GM10266 (cell line): ENCODE measurements at regions not wholly inside any gene's neighbourhood (a gene's known extent, or its start where the extent isn't known, plus 50 kb on each side); places are given as distances from the start of the nearest gene placed in this dataset.

Experiments used
- DNase-seq: peaks from one replicate; pipeline ENCODE4 v3.0.0; 2012; ENCODE audit errors: extremely low spot score
- TF ChIP-seq, protein P1 (sequence below): IDR thresholded peaks from 2 replicates; pipeline ENCODE4 v1.5.1; 2012; ENCODE audit warnings: mild to moderate bottlenecking, low read depth; ENCODE audit not compliant: control insufficient read depth, insufficient read depth; ENCODE audit errors: missing control alignments

DNA sequence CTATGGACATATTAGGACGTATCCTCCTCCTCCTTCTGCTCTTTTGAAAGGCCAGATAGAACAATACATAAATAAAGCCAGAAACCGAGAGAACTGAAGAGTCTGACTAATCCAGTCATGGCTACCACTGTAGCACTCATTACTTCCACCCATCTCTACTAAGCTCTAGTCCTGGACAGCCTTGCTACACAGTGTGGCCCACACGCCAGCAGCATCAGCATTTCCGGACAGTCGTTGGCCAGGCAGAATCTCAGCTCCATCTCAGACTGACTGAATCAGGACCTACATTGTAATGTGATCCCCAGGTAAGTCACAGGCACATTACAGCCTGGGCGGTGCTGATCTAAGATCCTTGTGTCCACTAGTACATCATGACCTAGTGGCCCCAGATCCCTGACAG, 182.9 kb downstream of the DRD1 start:
- no peak for DNase-seq
- TF ChIP-seq, protein P1, sequence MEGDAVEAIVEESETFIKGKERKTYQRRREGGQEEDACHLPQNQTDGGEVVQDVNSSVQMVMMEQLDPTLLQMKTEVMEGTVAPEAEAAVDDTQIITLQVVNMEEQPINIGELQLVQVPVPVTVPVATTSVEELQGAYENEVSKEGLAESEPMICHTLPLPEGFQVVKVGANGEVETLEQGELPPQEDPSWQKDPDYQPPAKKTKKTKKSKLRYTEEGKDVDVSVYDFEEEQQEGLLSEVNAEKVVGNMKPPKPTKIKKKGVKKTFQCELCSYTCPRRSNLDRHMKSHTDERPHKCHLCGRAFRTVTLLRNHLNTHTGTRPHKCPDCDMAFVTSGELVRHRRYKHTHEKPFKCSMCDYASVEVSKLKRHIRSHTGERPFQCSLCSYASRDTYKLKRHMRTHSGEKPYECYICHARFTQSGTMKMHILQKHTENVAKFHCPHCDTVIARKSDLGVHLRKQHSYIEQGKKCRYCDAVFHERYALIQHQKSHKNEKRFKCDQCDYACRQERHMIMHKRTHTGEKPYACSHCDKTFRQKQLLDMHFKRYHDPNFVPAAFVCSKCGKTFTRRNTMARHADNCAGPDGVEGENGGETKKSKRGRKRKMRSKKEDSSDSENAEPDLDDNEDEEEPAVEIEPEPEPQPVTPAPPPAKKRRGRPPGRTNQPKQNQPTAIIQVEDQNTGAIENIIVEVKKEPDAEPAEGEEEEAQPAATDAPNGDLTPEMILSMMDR: no peak

DNA sequence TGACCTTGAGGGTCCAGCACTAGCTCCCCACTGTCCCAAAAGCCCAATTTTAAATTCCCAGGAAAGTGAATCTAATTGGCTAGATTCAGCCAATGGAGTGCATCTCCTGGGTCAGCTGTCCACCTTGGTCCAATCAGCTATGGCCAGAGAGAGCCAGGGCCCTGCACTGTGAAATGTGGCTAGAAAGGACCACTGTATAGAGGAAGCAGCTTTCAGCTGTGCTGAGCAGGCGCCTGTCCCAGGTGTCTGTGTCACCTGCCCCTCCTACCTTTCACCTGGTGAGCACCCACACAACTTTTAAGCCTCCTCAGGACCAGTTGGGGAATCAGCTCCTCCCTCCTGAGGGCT, 186.2 kb downstream of the DRD1 start:
- TF ChIP-seq, protein P1: no peak
- DNase-seq: no peak

DNA sequence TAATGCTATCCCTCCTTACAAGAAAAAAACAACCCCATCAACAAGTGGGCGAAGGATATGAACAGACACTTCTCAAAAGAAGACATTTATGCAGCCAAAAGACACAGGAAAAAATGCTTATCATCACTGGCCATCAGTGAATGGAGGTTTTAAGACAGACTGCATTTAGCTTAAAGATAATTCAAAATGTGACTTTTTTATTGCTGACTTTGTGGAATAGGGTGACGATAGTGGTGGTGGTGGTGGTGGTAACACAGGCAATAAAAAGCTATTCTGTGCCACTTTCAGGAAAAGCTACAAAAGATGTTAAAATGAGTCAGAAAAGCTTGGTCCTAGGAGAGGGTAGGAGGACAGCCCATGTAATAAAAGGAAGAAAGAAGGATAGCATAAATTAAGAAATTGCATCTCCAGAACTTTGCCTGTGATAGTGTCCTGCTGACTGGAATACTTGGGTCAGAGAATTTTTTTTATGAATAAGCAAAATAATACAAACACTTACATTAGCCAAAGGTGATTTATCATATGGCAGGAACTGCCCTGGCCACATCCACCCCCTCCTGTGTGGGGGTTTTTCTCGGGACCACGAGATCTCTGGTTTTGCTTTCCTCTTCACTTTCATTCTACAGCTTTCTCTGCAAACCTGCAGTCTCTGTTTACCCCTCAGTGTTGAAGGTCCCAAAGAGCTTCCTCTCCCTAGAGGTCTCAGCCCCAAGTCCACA, 186.7 kb downstream of the DRD1 start:
- no peak for DNase-seq
- TF ChIP-seq, protein P1: no peak

DNA sequence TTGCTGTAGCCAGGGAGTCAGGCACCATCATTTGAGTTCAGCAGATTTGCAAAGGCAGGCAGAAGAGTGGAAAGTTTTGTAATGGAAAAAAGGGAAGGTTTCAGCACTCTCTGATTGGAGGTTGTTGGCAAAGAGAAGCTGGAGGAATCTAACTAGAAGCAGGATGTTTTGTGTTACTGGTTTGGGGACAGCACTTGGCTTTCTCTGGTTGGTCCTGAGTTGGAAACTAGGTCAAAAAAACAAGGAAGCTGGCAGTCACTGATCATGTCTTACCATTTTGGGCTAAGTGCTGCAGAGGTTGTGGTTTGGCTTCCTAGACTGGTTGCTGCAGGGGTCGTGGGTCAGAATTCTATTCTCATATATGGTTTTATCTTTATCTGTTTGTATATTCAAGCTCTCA, 189.8 kb downstream of the DRD1 start:
- TF ChIP-seq, protein P1: no peak

DNA sequence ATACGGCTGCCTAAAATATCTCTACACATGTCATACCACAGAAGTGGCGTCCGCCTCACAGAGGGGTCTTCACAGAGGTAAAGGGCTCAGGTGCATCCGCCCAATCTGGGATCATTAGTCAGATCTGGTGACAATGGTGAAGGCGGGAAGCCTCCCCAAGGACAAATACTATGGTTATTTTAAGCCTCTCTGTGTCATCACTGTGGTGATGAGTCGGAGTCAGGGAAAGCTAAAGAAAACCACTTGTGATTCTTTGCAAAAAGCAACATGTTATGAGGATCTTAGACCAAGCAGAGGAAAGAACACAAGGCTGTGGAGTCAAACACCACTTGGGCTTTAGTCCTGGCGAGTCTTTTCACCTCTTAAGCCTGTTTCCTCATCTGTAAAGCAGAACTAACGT, 190.4 kb downstream of the DRD1 start:
- no peak for DNase-seq
- TF ChIP-seq, protein P1: no peak

More for the DNA sequence above, 189.8 kb downstream of the DRD1 start:
- no peak for DNase-seq

DNA sequence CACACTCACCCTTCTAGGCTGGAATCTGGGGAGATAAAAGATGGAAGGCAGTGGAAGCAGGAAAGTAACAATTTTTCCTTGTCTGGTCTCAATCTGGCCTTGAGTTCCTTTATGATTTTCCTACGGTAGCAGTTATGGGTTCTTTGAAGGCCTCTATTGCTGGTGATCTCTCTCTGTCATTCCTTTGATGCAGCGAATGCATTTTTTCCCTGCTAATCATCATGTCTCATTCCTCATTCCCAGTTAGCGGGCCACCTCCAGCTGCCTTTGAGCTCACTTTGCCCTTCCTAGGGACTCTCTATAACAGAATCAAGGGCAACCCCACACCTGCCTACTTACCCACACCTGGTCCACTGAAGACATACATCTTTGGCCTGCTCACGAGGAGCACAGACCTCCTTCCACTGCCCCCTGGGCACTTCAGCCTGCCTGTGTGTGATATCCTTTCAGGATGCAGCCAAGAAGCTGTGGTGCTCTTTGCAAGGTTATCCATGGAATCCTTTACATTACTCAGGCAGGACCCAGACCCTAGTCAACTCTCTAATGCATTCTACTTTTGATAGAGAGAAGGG, 191.7 kb downstream of the DRD1 start:
- TF ChIP-seq, protein P1: no peak
- no peak for DNase-seq

DNA sequence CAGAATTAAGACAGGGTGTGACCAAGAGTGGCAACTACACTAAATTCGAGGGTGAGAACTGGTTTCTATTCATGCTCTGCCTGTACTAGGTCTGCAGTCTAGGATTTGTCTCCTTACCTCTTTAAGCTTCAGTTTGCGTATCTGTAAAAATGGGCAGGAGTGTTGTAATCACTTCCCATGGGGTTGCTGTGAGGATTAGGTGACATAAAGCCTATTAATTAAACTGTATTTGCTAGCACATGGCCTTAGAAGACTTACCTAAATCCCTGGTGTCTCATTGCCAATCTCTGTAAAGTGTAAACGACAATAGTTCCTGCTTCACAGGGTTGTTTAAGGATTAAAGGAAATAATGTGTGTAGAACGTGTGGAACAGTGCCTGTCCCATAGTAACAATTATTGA, 193.6 kb downstream of the DRD1 start:
- no peak for DNase-seq
- TF ChIP-seq, protein P1: no peak
